HCT116 (cell line): ENCODE measurements at regions not wholly inside any gene's neighbourhood (a gene's known extent, or its start where the extent isn't known, plus 50 kb on each side); places are given as distances from the start of the nearest gene placed in this dataset.

Source experiments
- ATAC-seq: fragments of 200-7000 bp; cut with Tn5 transposase; 2 replicates; pipeline ENCODE4 v1.9.1; 2020; ENCODE audit warnings: mild to moderate bottlenecking, moderate library complexity
- BruUV-seq: library from RNA; stranded (reverse); fragments of 400-500 nt; replicated peaks from 2 replicates; lab custom pipeline; 2021; lab: Mats Ljungman, UMichigan
- CTCF ChIA-PET: fragments of 300-600 bp; sonication (Branson Sonifier 250); formaldehyde crosslinking; loops from one replicate; lab custom pipeline; 2021; ENCODE audit warnings: antibody characterized with exemption; lab: Charles Lee
- POLR2A ChIA-PET: fragments of 300-600, 350-600 bp; sonication (Branson Sonifier 250); formaldehyde crosslinking; loops from one replicate; lab custom pipeline; 2021; ENCODE audit warnings: antibody characterized with exemption; lab: Charles Lee
- RAD21 ChIA-PET, 2 experiments: fragments of 300-600 bp; sonication (Branson Sonifier 250); formaldehyde crosslinking; loops; one replicate each; lab custom pipeline; 2023; ENCODE audit warnings: low total read pairs in 2 of 2; ENCODE audit not compliant: uncharacterized antibody in 2 of 2, unreplicated experiment in 2 of 2, low non-redundant PET in 1 of 2; lab: Charles Lee
- DNase-seq: peaks from one replicate; pipeline ENCODE4 v3.0.0-alpha.2; 2010; ENCODE audit warnings: low read depth, low spot score
- H2AFZ ChIP-seq: fragments of 200-600 bp; shearing (Covaris generic), sonication (generic); 2 replicates; pipeline ENCODE4 v1.6.1; 2017; ENCODE audit warnings: low read depth, mixed run types, mixed read lengths, antibody characterized with exemption, low read length; ENCODE audit not compliant: poor library complexity, severe bottlenecking
- H3K27ac ChIP-seq: 2 replicates; pipeline ENCODE4 v1.5.1; 2012; ENCODE audit warnings: low read depth, low read length
- H3K27me3 ChIP-seq: fragments of 200-600 bp; sonication (generic); 2 replicates; pipeline ENCODE4 v1.6.1; 2016; ENCODE audit warnings: mixed run types, low read length, mixed read lengths; ENCODE audit not compliant: insufficient read depth
- H3K36me3 ChIP-seq, 2 experiments: fragments of 200-500 bp in 1 of 2; fragments of 200-600 bp in 1 of 2; sonication (Bioruptor generic) in 1 of 2; sonication (generic) in 1 of 2; 2 replicates each; pipeline versions ENCODE4 v1.5.1 to v1.6.1; 2014 to 2016; ENCODE audit warnings: low read length in 2 of 2, inconsistent platforms in 1 of 2, mixed read lengths in 1 of 2, mixed run types in 1 of 2; ENCODE audit not compliant: insufficient read depth in 2 of 2, control insufficient read depth in 1 of 2
- H3K4me1 ChIP-seq, 2 experiments: fragments of 200-600 bp in 1 of 2; sonication (generic) in 1 of 2; 2 replicates each; pipeline versions ENCODE4 v1.5.1 to v1.6.1; 2012 to 2017; ENCODE audit warnings: low read length in 2 of 2, inconsistent platforms in 1 of 2, mild to moderate bottlenecking in 1 of 2, mixed read lengths in 1 of 2, mixed run types in 1 of 2, moderate library complexity in 1 of 2; ENCODE audit not compliant: insufficient read depth in 2 of 2, control insufficient read depth in 1 of 2
- H3K4me2 ChIP-seq: fragments of 200-600 bp; sonication (generic); 2 replicates; pipeline ENCODE4 v1.6.1; 2017; ENCODE audit warnings: mixed run types, low read length, mixed read lengths
- H3K4me3 ChIP-seq, 2 experiments: fragments of 200-600 bp in 1 of 2; sonication (generic) in 1 of 2; replicated peaks in 1 of 2; 2 replicates each; pipeline ENCODE4 v1.5.1; 2011 to 2016; ENCODE audit warnings: low read length in 2 of 2, control low read depth in 1 of 2, low read depth in 1 of 2, mild to moderate bottlenecking in 1 of 2, mixed read lengths in 1 of 2, mixed run types in 1 of 2
- H3K79me2 ChIP-seq: fragments of 200-600 bp; sonication (generic); 2 replicates; pipeline ENCODE4 v1.6.1; 2017; ENCODE audit warnings: mild to moderate bottlenecking, mixed run types, low read length, moderate library complexity, mixed read lengths; ENCODE audit not compliant: insufficient read depth
- H3K9ac ChIP-seq: fragments of 200-600 bp; sonication (generic); 2 replicates; pipeline ENCODE4 v1.6.1; 2016; ENCODE audit warnings: low read length, mixed read lengths
- H3K9me2 ChIP-seq: fragments of 200-600 bp; sonication (generic), shearing (Covaris generic); 2 replicates; pipeline ENCODE4 v1.6.1; 2017; ENCODE audit warnings: mixed run types, mild to moderate bottlenecking, moderate library complexity; ENCODE audit not compliant: insufficient read depth
- H3K9me3 ChIP-seq, 2 experiments: fragments of 200-500 bp in 1 of 2; fragments of 200-600 bp in 1 of 2; sonication (Bioruptor generic) in 1 of 2; sonication (generic) in 1 of 2; 2 replicates each; pipeline ENCODE4 v1.6.1; 2014 to 2017; ENCODE audit warnings: low read length in 2 of 2, mixed read lengths in 2 of 2, inconsistent platforms in 1 of 2, low read depth in 1 of 2, mild to moderate bottlenecking in 1 of 2, mixed run types in 1 of 2, moderate library complexity in 1 of 2; ENCODE audit not compliant: control insufficient read depth in 1 of 2, insufficient read depth in 1 of 2
- H4K20me1 ChIP-seq: fragments of 200-600 bp; sonication (generic), shearing (Covaris generic); 2 replicates; pipeline ENCODE4 v1.6.1; 2017; ENCODE audit warnings: mixed run types, mild to moderate bottlenecking, moderate library complexity; ENCODE audit not compliant: insufficient read depth
- ATF3 ChIP-seq: IDR thresholded peaks from 2 replicates; pipeline ENCODE4 v1.6.1; 2012
- CEBPB ChIP-seq: IDR thresholded peaks from 2 replicates; pipeline ENCODE4 v1.6.1; 2012; ENCODE audit warnings: low read depth
- CTCF ChIP-seq, 3 experiments: fragments of 200-600 bp in 1 of 3; sonication (generic) in 1 of 3; IDR thresholded peaks in 2 of 3; conservative IDR thresholded peaks in 1 of 3; 2 replicates each; pipeline ENCODE4 v1.5.1; 2012 to 2017; ENCODE audit warnings: low read depth in 2 of 3, low read length in 2 of 3, antibody characterized with exemption in 1 of 3, borderline replicate concordance in 1 of 3, control low read depth in 1 of 3, mild to moderate bottlenecking in 1 of 3, mixed read lengths in 1 of 3, mixed run types in 1 of 3, moderate library complexity in 1 of 3; ENCODE audit not compliant: insufficient read depth in 1 of 3
- EZH2phosphoT487 ChIP-seq: fragments of 200-600 bp; IDR thresholded peaks from 2 replicates; pipeline ENCODE4 v1.6.1; 2018; ENCODE audit warnings: antibody characterized with exemption, borderline replicate concordance
- JUND ChIP-seq: IDR thresholded peaks from 2 replicates; pipeline ENCODE4 v1.6.1; 2012
- REST ChIP-seq: IDR thresholded peaks from 2 replicates; pipeline ENCODE4 v1.6.1; 2012; ENCODE audit warnings: low read depth
- SIN3A ChIP-seq: IDR thresholded peaks from 2 replicates; pipeline ENCODE4 v1.6.1; 2012; ENCODE audit warnings: low read depth
- SP1 ChIP-seq: IDR thresholded peaks from 2 replicates; pipeline ENCODE4 v1.6.1; 2012; ENCODE audit warnings: low read depth
- TCF7L2 ChIP-seq: IDR thresholded peaks from 2 replicates; pipeline ENCODE4 v1.7.0; 2011; ENCODE audit warnings: borderline replicate concordance, inconsistent platforms; ENCODE audit not compliant: insufficient read depth, insufficient read length; ENCODE audit errors: extremely low read depth
- ZFX ChIP-seq: fragments of 450-650 bp; IDR thresholded peaks from 2 replicates; pipeline ENCODE4 v1.6.1; 2017
- ZNF274 ChIP-seq: fragments of 200-500 bp; sonication (Bioruptor generic); IDR thresholded peaks from 2 replicates; pipeline ENCODE4 v1.6.1; 2014; ENCODE audit warnings: mild to moderate bottlenecking, low read depth, low read length, inconsistent platforms
- intact Hi-C: fragments of 100-400 bp; cut with micrococcal nuclease; formaldehyde crosslinking; loops from 2 replicates; pipeline ENCODE4 v1.10.0; 2022

- no TSS peak for BruUV-seq
- H3K9me3 ChIP-seq: no peaks in the 10 kb centered on the region
- ChIA-PET CTCF (no interaction called here), RAD21 (no interaction called here), POLR2A (no interaction called here)
- H3K9ac ChIP-seq: no peak overlapping the region
- no peaks in the 10 kb centered on the region for H3K79me2 ChIP-seq
- H3K27ac ChIP-seq: no peak overlapping the region
- H3K4me2 ChIP-seq: no peak overlapping the region
- no peak overlapping the region for H2AFZ ChIP-seq
- H4K20me1 ChIP-seq: no peaks in the 10 kb centered on the region
- H3K4me1 ChIP-seq: no peaks in the 10 kb centered on the region
- H3K36me3 ChIP-seq: no peaks in the 10 kb centered on the region
- no peak overlapping the region for H3K4me3 ChIP-seq
- intact Hi-C loops: no loop called here
- TF ChIP-seq SP1 (no peak), EZH2phosphoT487 (no peak), REST (no peak), JUND (no peak), TCF7L2 (no peak), ZNF274 (no peak), CEBPB (no peak), CTCF (IDR thresholded peaks at IDR 0.05 in 2 of 3, conservative IDR thresholded peaks at IDR 0.05 in 1 of 3; ENCODE audit: borderline replicate concordance in 1 of 3, insufficient read depth in 1 of 3, low read depth in 2 of 3, low read length in 2 of 3) (no peak), ZFX (no peak), ATF3 (no peak), SIN3A (no peak)
- no peak for ATAC-seq
- no peak for DNase-seq
- no peaks in the 10 kb centered on the region for H3K27me3 ChIP-seq
- no peaks in the 10 kb centered on the region for H3K9me2 ChIP-seq
These were observed 158.5 kb upstream of the PBDC1 start for GRCh38 chrX:76014321-76014720.
